Astrocyte (in vitro differentiated cells and primary cell): ENCODE measurements at regions not wholly inside any gene's neighbourhood (a gene's known extent, or its start where the extent isn't known, plus 50 kb on each side); places are given as distances from the start of the nearest gene placed in this dataset.
A peak's percentile ranks its signal among the peaks of the same experiment; 100 is the strongest.

Experiments
- DNase-seq: peaks from one replicate; pipeline ENCODE4 v3.0.0-alpha.2; 2010; ENCODE audit warnings: low read depth
- FAIRE-seq: peaks from 2 replicates; lab custom pipeline; 2011; peaks lifted over from hg19 to GRCh38; lab: Jason Lieb, UNC
- H2AFZ ChIP-seq: 2 replicates; pipeline ENCODE4 v1.6.0; 2012; ENCODE audit warnings: low read depth, low read length, inconsistent platforms
- H3K27ac ChIP-seq: 2 replicates; pipeline ENCODE4 v1.5.1; 2011; ENCODE audit warnings: low read depth, low read length, inconsistent platforms
- H3K27me3 ChIP-seq: 2 replicates; pipeline ENCODE4 v1.6.0; 2011; ENCODE audit warnings: low read length, inconsistent platforms; ENCODE audit not compliant: insufficient read depth
- H3K36me3 ChIP-seq: 2 replicates; pipeline ENCODE4 v1.5.1; 2011; ENCODE audit warnings: low read length, inconsistent platforms; ENCODE audit not compliant: insufficient read depth
- H3K4me1 ChIP-seq: 2 replicates; pipeline ENCODE4 v1.5.1; 2011; ENCODE audit warnings: low read length, inconsistent platforms; ENCODE audit not compliant: insufficient read depth
- H3K4me2 ChIP-seq: 2 replicates; pipeline ENCODE4 v1.6.0; 2012; ENCODE audit warnings: low read length, inconsistent platforms
- H3K4me3 ChIP-seq: 2 replicates; pipeline ENCODE4 v1.5.1; 2011; ENCODE audit warnings: low read depth, mild to moderate bottlenecking, low read length, inconsistent platforms; ENCODE audit not compliant: insufficient read depth
- H3K79me2 ChIP-seq: 2 replicates; pipeline ENCODE4 v1.6.0; 2012; ENCODE audit warnings: mild to moderate bottlenecking, low read length, inconsistent platforms; ENCODE audit not compliant: insufficient read depth
- H3K9ac ChIP-seq: 2 replicates; pipeline ENCODE4 v1.6.0; 2012; ENCODE audit warnings: mild to moderate bottlenecking, low read length, inconsistent platforms
- H3K9me3 ChIP-seq: 2 replicates; pipeline ENCODE4 v1.5.1; 2012; ENCODE audit warnings: low read depth, mild to moderate bottlenecking, low read length, inconsistent platforms; ENCODE audit not compliant: insufficient read depth
- H4K20me1 ChIP-seq: 2 replicates; pipeline ENCODE4 v1.6.0; 2012; ENCODE audit warnings: low read length, inconsistent platforms; ENCODE audit not compliant: insufficient read depth
- H3K27ac Mint-ChIP-seq: one replicate; pipeline ENCODE4 v1.8.0; 2021; ENCODE audit warnings: mild to moderate bottlenecking, mixed read lengths; ENCODE audit not compliant: unreplicated experiment
- H3K27me3 Mint-ChIP-seq: one replicate; pipeline ENCODE4 v1.8.0; 2021; ENCODE audit warnings: low read depth, mixed read lengths; ENCODE audit not compliant: unreplicated experiment
- H3K36me3 Mint-ChIP-seq: one replicate; pipeline ENCODE4 v1.8.0; 2021; ENCODE audit warnings: low read depth, mixed read lengths; ENCODE audit not compliant: unreplicated experiment
- H3K4me1 Mint-ChIP-seq: one replicate; pipeline ENCODE4 v1.8.0; 2021; ENCODE audit warnings: low read depth, mixed read lengths; ENCODE audit not compliant: unreplicated experiment
- H3K4me3 Mint-ChIP-seq: one replicate; pipeline ENCODE4 v1.8.0; 2021; ENCODE audit warnings: mild to moderate bottlenecking, moderate library complexity, mixed read lengths; ENCODE audit not compliant: unreplicated experiment
- H3K9me3 Mint-ChIP-seq: one replicate; pipeline ENCODE4 v1.8.0; 2021; ENCODE audit warnings: mild to moderate bottlenecking, mixed read lengths; ENCODE audit not compliant: unreplicated experiment
- CTCF ChIP-seq: IDR thresholded peaks from 2 replicates; pipeline ENCODE4 v1.5.1; 2011; ENCODE audit warnings: low read depth, mild to moderate bottlenecking, inconsistent platforms, low read length, moderate library complexity; ENCODE audit not compliant: insufficient read depth
- EZH2 ChIP-seq: IDR thresholded peaks from 2 replicates; pipeline ENCODE4 v1.6.1; 2012; ENCODE audit warnings: mild to moderate bottlenecking, low read length, inconsistent platforms; ENCODE audit not compliant: insufficient read depth

GRCh38 chr6:78484198-78485064 lies 382.9 kb upstream of the IRAK1BP1 start:
- no peaks in the 10 kb centered on the region for H3K36me3 Mint-ChIP-seq
- Histone ChIP-seq H3K27ac (no peak overlapping the region), H3K4me1 (peaks cover 10% of the 10 kb centered on the region), H3K4me2 (no peak overlapping the region), H3K27me3 (no peaks in the 10 kb centered on the region), H3K79me2 (no peaks in the 10 kb centered on the region), H4K20me1 (no peaks in the 10 kb centered on the region), H3K4me3 (no peak overlapping the region), H2AFZ (no peak overlapping the region), H3K36me3 (no peaks in the 10 kb centered on the region), H3K9ac (no peak overlapping the region), H3K9me3 (no peaks in the 10 kb centered on the region)
- no peaks in the 10 kb centered on the region for H3K9me3 Mint-ChIP-seq
- FAIRE-seq, result no peak
- DNase-seq, result no peak
- H3K4me1 Mint-ChIP-seq, result peaks cover 8% of the 10 kb centered on the region
- no peak overlapping the region for H3K27ac Mint-ChIP-seq
- H3K27me3 Mint-ChIP-seq, result no peaks in the 10 kb centered on the region
- TF ChIP-seq EZH2, result no peak
- TF ChIP-seq CTCF, result no peak
- no peak overlapping the region for H3K4me3 Mint-ChIP-seq

GRCh38 chr6:78487401-78487800 lies 379.9 kb upstream of the IRAK1BP1 start:
- Mint-ChIP-seq H3K27ac (no peak overlapping the region), H3K9me3 (no peaks in the 10 kb centered on the region), H3K36me3 (no peaks in the 10 kb centered on the region), H3K4me3 (no peak overlapping the region), H3K4me1 (peaks cover 11% of the 10 kb centered on the region), H3K27me3 (no peaks in the 10 kb centered on the region)
- no peaks in the 10 kb centered on the region for H3K36me3 ChIP-seq
- H3K9ac ChIP-seq, result no peak overlapping the region
- H3K4me1 ChIP-seq, result peaks cover 15% of the 10 kb centered on the region
- no peak overlapping the region for H2AFZ ChIP-seq
- no peak overlapping the region for H3K27ac ChIP-seq
- H3K4me2 ChIP-seq, result peak overlapping the region; percentile 66
- H4K20me1 ChIP-seq, result no peaks in the 10 kb centered on the region
- no peaks in the 10 kb centered on the region for H3K9me3 ChIP-seq
- H3K27me3 ChIP-seq, result no peaks in the 10 kb centered on the region
- TF ChIP-seq EZH2 (no peak), CTCF (no peak)
- H3K79me2 ChIP-seq, result no peaks in the 10 kb centered on the region
- peak; percentile 46 for DNase-seq
- no peak overlapping the region for H3K4me3 ChIP-seq
- peak; percentile 91 for FAIRE-seq

- Histone ChIP-seq H3K27me3 (no peaks in the 10 kb centered on the region), H3K79me2 (no peaks in the 10 kb centered on the region), H3K4me2 (peak overlapping the region; percentile 17), H3K9me3 (no peaks in the 10 kb centered on the region), H4K20me1 (no peaks in the 10 kb centered on the region), H3K4me3 (no peak overlapping the region), H3K36me3 (no peaks in the 10 kb centered on the region), H3K27ac (peak overlapping the region; percentile 46), H3K9ac (no peak overlapping the region), H2AFZ (peak overlapping the region; percentile 19), H3K4me1 (peaks cover 17% of the 10 kb centered on the region)
- H3K9me3 Mint-ChIP-seq, result no peaks in the 10 kb centered on the region
- no peak overlapping the region for H3K4me3 Mint-ChIP-seq
- DNase-seq, result peak; percentile 42
- peaks cover 14% of the 10 kb centered on the region for H3K4me1 Mint-ChIP-seq
- H3K27me3 Mint-ChIP-seq, result no peaks in the 10 kb centered on the region
- H3K36me3 Mint-ChIP-seq, result no peaks in the 10 kb centered on the region
- no peak overlapping the region for H3K27ac Mint-ChIP-seq
- TF ChIP-seq CTCF (no peak), EZH2 (no peak)
- FAIRE-seq, result peak; percentile 98
Observed at GRCh38 chr6:78489874-78490273, 377.5 kb upstream of the IRAK1BP1 start.
